ENCODE measurements at regions not wholly inside any gene's neighbourhood (a gene's known extent, or its start where the extent isn't known, plus 50 kb on each side); places are given as distances from the start of the nearest gene placed in this dataset.

DNA sequence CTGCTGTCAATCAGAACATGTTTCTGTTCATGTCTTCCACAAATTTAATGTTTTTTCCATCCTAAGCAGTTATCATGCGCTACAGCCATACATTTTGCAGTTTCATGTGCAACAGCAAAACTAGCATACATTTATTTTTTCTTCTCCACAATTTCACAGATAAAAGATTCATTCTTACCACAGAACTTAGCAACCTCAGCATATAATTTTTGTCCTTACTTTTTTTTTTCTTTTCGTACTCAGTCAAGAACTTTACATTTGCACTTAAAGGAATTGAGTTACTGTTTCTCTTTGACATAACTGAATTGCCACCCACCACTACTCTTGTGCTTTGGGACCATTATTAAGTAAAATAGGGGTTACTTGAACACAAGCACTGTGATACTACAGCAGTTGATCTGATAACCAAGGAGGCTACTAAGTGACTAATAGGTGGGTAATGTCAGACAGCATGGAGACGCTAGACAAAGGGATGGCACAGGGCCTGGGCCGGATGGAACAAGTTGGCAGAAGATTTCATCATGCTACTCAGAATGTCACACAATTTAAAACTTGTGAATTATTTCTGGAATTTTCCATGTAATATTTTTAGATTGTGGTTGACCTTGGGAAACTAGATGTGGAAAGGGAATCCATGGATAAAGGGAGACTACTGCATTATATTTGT lies 50.2 kb upstream of the LHX8 start:
- intact Hi-C loops (cut with DNase I), result no loop called here
- Histone ChIP-seq H3K27ac (no peak overlapping the region), H3K36me3 (no peaks in the 10 kb centered on the region), H3K9me3 (no peaks in the 10 kb centered on the region), H3K27me3 (no peaks in the 10 kb centered on the region), H3K4me3 (no peak overlapping the region), H3K4me1 (no peaks in the 10 kb centered on the region)
- DNase-seq (ENCODE audit: extremely low spot score in 2 of 2), result no peak
- TF ChIP-seq POLR2A (IDR thresholded peaks at IDR 0.05), result no peak
- TF ChIP-seq, protein P1, sequence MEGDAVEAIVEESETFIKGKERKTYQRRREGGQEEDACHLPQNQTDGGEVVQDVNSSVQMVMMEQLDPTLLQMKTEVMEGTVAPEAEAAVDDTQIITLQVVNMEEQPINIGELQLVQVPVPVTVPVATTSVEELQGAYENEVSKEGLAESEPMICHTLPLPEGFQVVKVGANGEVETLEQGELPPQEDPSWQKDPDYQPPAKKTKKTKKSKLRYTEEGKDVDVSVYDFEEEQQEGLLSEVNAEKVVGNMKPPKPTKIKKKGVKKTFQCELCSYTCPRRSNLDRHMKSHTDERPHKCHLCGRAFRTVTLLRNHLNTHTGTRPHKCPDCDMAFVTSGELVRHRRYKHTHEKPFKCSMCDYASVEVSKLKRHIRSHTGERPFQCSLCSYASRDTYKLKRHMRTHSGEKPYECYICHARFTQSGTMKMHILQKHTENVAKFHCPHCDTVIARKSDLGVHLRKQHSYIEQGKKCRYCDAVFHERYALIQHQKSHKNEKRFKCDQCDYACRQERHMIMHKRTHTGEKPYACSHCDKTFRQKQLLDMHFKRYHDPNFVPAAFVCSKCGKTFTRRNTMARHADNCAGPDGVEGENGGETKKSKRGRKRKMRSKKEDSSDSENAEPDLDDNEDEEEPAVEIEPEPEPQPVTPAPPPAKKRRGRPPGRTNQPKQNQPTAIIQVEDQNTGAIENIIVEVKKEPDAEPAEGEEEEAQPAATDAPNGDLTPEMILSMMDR (IDR thresholded peaks at IDR 0.05), result no peak
- no peak for TF ChIP-seq POLR2AphosphoS5 (IDR thresholded peaks at IDR 0.05; ENCODE audit: insufficient read depth in 1 of 2, low read depth in 1 of 2)
